H9 (cell line): ENCODE measurements at regions not wholly inside any gene's neighbourhood (a gene's known extent, or its start where the extent isn't known, plus 50 kb on each side); places are given as distances from the start of the nearest gene placed in this dataset.

Experiments
- DNase-seq: peaks from one replicate; pipeline ENCODE4 v3.0.0-alpha.2; 2017
- H2AFZ ChIP-seq: one replicate; pipeline ENCODE4 v1.6.1; 2013; ENCODE audit warnings: mild to moderate bottlenecking, low read length, control low read depth, moderate library complexity
- H2AK5ac ChIP-seq: 2 replicates; pipeline ENCODE4 v1.6.1; 2013; ENCODE audit warnings: low read length, control low read depth, mixed read lengths; ENCODE audit not compliant: insufficient read length
- H2BK120ac ChIP-seq: one replicate; pipeline ENCODE4 v1.6.1; 2013; ENCODE audit warnings: low read depth, mild to moderate bottlenecking, low read length, control low read depth, inconsistent platforms; ENCODE audit not compliant: poor library complexity, severe bottlenecking
- H2BK12ac ChIP-seq: 2 replicates; pipeline ENCODE4 v1.6.1; 2013; ENCODE audit warnings: low read length, control low read depth, mixed read lengths, low read depth; ENCODE audit not compliant: insufficient read length
- H2BK15ac ChIP-seq: 2 replicates; pipeline ENCODE4 v1.6.1; 2013; ENCODE audit warnings: low read depth, low read length, control low read depth
- H2BK20ac ChIP-seq: one replicate; pipeline ENCODE4 v1.6.1; 2013; ENCODE audit warnings: low read depth, mild to moderate bottlenecking, low read length, control low read depth, inconsistent platforms; ENCODE audit not compliant: poor library complexity, severe bottlenecking
- H2BK5ac ChIP-seq: 2 replicates; pipeline ENCODE4 v1.6.1; 2013; ENCODE audit warnings: low read length, control low read depth, mixed read lengths; ENCODE audit not compliant: insufficient read length
- H3K14ac ChIP-seq: 2 replicates; pipeline ENCODE4 v1.6.1; 2013; ENCODE audit warnings: low read length, control low read depth; ENCODE audit not compliant: insufficient read depth
- H3K18ac ChIP-seq: 2 replicates; pipeline ENCODE4 v1.6.1; 2013; ENCODE audit warnings: low read depth, mild to moderate bottlenecking, mixed read lengths, low read length, control low read depth; ENCODE audit not compliant: insufficient read length
- H3K23ac ChIP-seq: 2 replicates; pipeline ENCODE4 v1.6.1; 2013; ENCODE audit warnings: low read length, control low read depth, mixed read lengths, low read depth; ENCODE audit not compliant: insufficient read length
- H3K23me2 ChIP-seq: 2 replicates; pipeline ENCODE4 v1.6.1; 2013; ENCODE audit warnings: low read depth, mild to moderate bottlenecking, mixed read lengths, low read length, control low read depth; ENCODE audit not compliant: insufficient read length, poor library complexity, severe bottlenecking
- H3K27ac ChIP-seq: 2 replicates; pipeline ENCODE4 v1.5.1; 2013; ENCODE audit warnings: low read length, control low read depth, mixed read lengths, low read depth; ENCODE audit not compliant: insufficient read length
- H3K27me3 ChIP-seq: 2 replicates; pipeline ENCODE4 v1.6.1; 2013; ENCODE audit warnings: low read length, control low read depth, inconsistent platforms; ENCODE audit not compliant: insufficient read depth
- H3K4ac ChIP-seq: 2 replicates; pipeline ENCODE4 v1.6.1; 2013; ENCODE audit warnings: low read depth, mild to moderate bottlenecking, control low read depth, inconsistent platforms, low read length, moderate library complexity
- H3K4me1 ChIP-seq: 2 replicates; pipeline ENCODE4 v1.6.1; 2013; ENCODE audit warnings: low read length, control low read depth, inconsistent platforms; ENCODE audit not compliant: insufficient read depth
- H3K4me2 ChIP-seq: 2 replicates; pipeline ENCODE4 v1.6.1; 2013; ENCODE audit warnings: low read length, control low read depth, mixed read lengths; ENCODE audit not compliant: insufficient read length, insufficient read depth
- H3K56ac ChIP-seq: 2 replicates; pipeline ENCODE4 v1.6.1; 2013; ENCODE audit warnings: low read depth, mild to moderate bottlenecking, mixed read lengths, low read length, control low read depth; ENCODE audit not compliant: insufficient read length
- H3K79me1 ChIP-seq: 2 replicates; pipeline ENCODE4 v1.6.1; 2013; ENCODE audit warnings: low read depth, mild to moderate bottlenecking, moderate library complexity, low read length, control low read depth, inconsistent platforms; ENCODE audit not compliant: insufficient read depth, poor library complexity, severe bottlenecking
- H3K79me2 ChIP-seq: 2 replicates; pipeline ENCODE4 v1.6.1; 2013; ENCODE audit warnings: low read length, control low read depth, inconsistent platforms; ENCODE audit not compliant: insufficient read depth
- H3K9ac ChIP-seq: 2 replicates; pipeline ENCODE4 v1.6.1; 2013; ENCODE audit warnings: low read length, control low read depth, mixed read lengths; ENCODE audit not compliant: insufficient read length; ENCODE audit errors: extremely low read depth
- H3K9me3 ChIP-seq: one replicate; pipeline ENCODE4 v1.6.1; 2013; ENCODE audit warnings: low read depth, low read length, inconsistent platforms; ENCODE audit not compliant: control insufficient read depth
- H3T11ph ChIP-seq: one replicate; pipeline ENCODE4 v1.6.1; 2013; ENCODE audit warnings: mild to moderate bottlenecking, low read length, control low read depth, inconsistent platforms
- H4K20me1 ChIP-seq: one replicate; pipeline ENCODE4 v1.6.1; 2013; ENCODE audit not compliant: control insufficient read depth, insufficient read length, insufficient read depth
- H4K5ac ChIP-seq: 2 replicates; pipeline ENCODE4 v1.6.1; 2013; ENCODE audit warnings: low read depth, mild to moderate bottlenecking, mixed read lengths, low read length, control low read depth; ENCODE audit not compliant: insufficient read length
- H4K8ac ChIP-seq: replicated peaks from 2 replicates; pipeline ENCODE4 v1.6.1; 2013; ENCODE audit warnings: low read length, control low read depth, mixed read lengths, low read depth; ENCODE audit not compliant: insufficient read length
- H4K91ac ChIP-seq: 2 replicates; pipeline ENCODE4 v1.6.1; 2013; ENCODE audit warnings: low read depth, mild to moderate bottlenecking, moderate library complexity, mixed read lengths, low read length, control low read depth; ENCODE audit not compliant: insufficient read length
- H3K27ac Mint-ChIP-seq, 3 experiments: 2 replicates in 2 of 3; 3 replicates in 1 of 3; pipeline ENCODE4 v1.8.0; 2020 to 2021; ENCODE audit warnings: mixed read lengths in 3 of 3, mild to moderate bottlenecking in 1 of 3, moderate library complexity in 1 of 3
- H3K27me3 Mint-ChIP-seq: 2 replicates; pipeline ENCODE4 v1.8.0; 2021; ENCODE audit warnings: low read depth, mild to moderate bottlenecking, moderate library complexity, mixed read lengths
- H3K36me3 Mint-ChIP-seq, 3 experiments: 2 replicates in 2 of 3; 3 replicates in 1 of 3; pipeline ENCODE4 v1.8.0; 2020 to 2021; ENCODE audit warnings: low read depth in 3 of 3, mixed read lengths in 3 of 3; ENCODE audit not compliant: insufficient read depth in 1 of 3
- H3K4me1 Mint-ChIP-seq, 2 experiments: 2 replicates each; pipeline ENCODE4 v1.8.0; 2020; ENCODE audit warnings: mixed read lengths in 2 of 2
- H3K4me3 Mint-ChIP-seq, 2 experiments: 2 replicates in 1 of 2; 3 replicates in 1 of 2; pipeline ENCODE4 v1.8.0; 2020 to 2021; ENCODE audit warnings: mild to moderate bottlenecking in 2 of 2, mixed read lengths in 2 of 2, moderate library complexity in 1 of 2
- H3K9me3 Mint-ChIP-seq, 2 experiments: 2 replicates in 1 of 2; 3 replicates in 1 of 2; pipeline ENCODE4 v1.8.0; 2020; ENCODE audit warnings: mild to moderate bottlenecking in 2 of 2, mixed read lengths in 2 of 2, moderate library complexity in 1 of 2
- CTCF ChIP-seq: fragments of 200-600 bp; sonication (generic); conservative IDR thresholded peaks from 3 replicates; pipeline ENCODE4 v1.8.0; 2021; ENCODE audit warnings: antibody characterized with exemption, mild to moderate bottlenecking
- WGBS: extraction: QIAGEN DNeasy Blood & Tissue Kit; methylation state at CpG from one replicate; pipeline ENCODE4 v1.1.7; 2013; ENCODE audit warnings: missing lambda C conversion rate, low lambda C conversion rate, mixed read lengths; ENCODE audit not compliant: insufficient read length; ENCODE audit errors: extremely low coverage; 5-methylcytosine and 5-hydroxymethylcytosine counted together

- no peak overlapping the region for H3K14ac ChIP-seq
- Mint-ChIP-seq H3K4me3 (no peak overlapping the region), H3K36me3 (no peaks in the 10 kb centered on the region), H3K9me3 (no peaks in the 10 kb centered on the region; a peak in 1 of 5 replicates), H3K27me3 (no peaks in the 10 kb centered on the region), H3K27ac (no peak overlapping the region), H3K4me1 (no peaks in the 10 kb centered on the region)
- WGBS, result no CpG with 5 or more reads among the region's 6 CpGs
- H3K18ac ChIP-seq, result no peak overlapping the region
- H4K8ac ChIP-seq, result no peak overlapping the region
- H3K9ac ChIP-seq, result no peak overlapping the region
- H3K27ac ChIP-seq, result no peak overlapping the region
- H2AK5ac ChIP-seq, result no peak overlapping the region
- no peak overlapping the region for H2BK5ac ChIP-seq
- H3T11ph ChIP-seq, result no peak overlapping the region
- peak; percentile 44; the same call in 2 of the 3 replicates for TF ChIP-seq CTCF
- no peak overlapping the region for H3K4me2 ChIP-seq
- H4K5ac ChIP-seq, result no peak overlapping the region
- no peak overlapping the region; the same call in 1 of the 2 replicates for H2BK15ac ChIP-seq
- no peaks in the 10 kb centered on the region for H3K4me1 ChIP-seq
- H3K4ac ChIP-seq, result no peak overlapping the region
- no peak overlapping the region for H3K23ac ChIP-seq
- no peak overlapping the region for H2BK12ac ChIP-seq
- no peaks in the 10 kb centered on the region for H3K79me2 ChIP-seq
- no peaks in the 10 kb centered on the region for H3K23me2 ChIP-seq
- H4K91ac ChIP-seq, result no peak overlapping the region
- H3K9me3 ChIP-seq, result no peaks in the 10 kb centered on the region
- H3K27me3 ChIP-seq, result no peaks in the 10 kb centered on the region
- no peak overlapping the region for H2BK20ac ChIP-seq
- H4K20me1 ChIP-seq, result no peaks in the 10 kb centered on the region
- H3K79me1 ChIP-seq, result no peaks in the 10 kb centered on the region
- DNase-seq, result no peak
- no peak overlapping the region for H2AFZ ChIP-seq
- no peak overlapping the region for H3K56ac ChIP-seq
- H2BK120ac ChIP-seq, result no peak overlapping the region
These were observed 103.0 kb upstream of the SOX11 start for GRCh38 chr2:5589183-5589582.
